ENCODE measurements at regions not wholly inside any gene's neighbourhood (a gene's known extent, or its start where the extent isn't known, plus 50 kb on each side); places are given as distances from the start of the nearest gene placed in this dataset.

DNA sequence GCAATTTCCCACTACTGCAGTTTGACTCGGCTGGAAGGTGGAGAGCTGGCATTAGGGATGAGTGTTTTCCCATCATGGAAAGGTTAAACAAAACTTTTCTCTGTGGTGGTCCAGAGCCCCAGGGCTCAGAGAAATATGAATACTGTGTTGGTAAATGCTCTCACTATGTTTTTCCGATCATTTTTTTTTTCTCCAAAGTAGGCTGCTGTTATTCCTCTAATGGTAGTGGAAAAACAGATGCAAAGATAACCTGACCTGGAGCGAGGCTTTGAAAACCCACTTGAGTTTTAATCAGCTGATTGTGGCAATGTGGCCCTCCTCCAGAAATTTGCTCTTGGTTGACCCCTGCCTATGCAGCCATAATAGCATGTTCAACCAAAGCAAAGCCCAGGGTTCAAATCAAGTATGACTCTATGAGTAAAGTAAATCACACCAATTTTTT is 320.8 kb upstream of the CTNNB1 start:
- TF ChIP-seq, protein P1, sequence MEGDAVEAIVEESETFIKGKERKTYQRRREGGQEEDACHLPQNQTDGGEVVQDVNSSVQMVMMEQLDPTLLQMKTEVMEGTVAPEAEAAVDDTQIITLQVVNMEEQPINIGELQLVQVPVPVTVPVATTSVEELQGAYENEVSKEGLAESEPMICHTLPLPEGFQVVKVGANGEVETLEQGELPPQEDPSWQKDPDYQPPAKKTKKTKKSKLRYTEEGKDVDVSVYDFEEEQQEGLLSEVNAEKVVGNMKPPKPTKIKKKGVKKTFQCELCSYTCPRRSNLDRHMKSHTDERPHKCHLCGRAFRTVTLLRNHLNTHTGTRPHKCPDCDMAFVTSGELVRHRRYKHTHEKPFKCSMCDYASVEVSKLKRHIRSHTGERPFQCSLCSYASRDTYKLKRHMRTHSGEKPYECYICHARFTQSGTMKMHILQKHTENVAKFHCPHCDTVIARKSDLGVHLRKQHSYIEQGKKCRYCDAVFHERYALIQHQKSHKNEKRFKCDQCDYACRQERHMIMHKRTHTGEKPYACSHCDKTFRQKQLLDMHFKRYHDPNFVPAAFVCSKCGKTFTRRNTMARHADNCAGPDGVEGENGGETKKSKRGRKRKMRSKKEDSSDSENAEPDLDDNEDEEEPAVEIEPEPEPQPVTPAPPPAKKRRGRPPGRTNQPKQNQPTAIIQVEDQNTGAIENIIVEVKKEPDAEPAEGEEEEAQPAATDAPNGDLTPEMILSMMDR (IDR thresholded peaks at IDR 0.05; ENCODE audit: poor library complexity), result no peak
- TF ChIP-seq EZH2 (IDR thresholded peaks at IDR 0.05; ENCODE audit: borderline replicate concordance) (no peak), EZH2phosphoT487 (IDR thresholded peaks at IDR 0.05; ENCODE audit: low read depth, severe bottlenecking, unreplicated experiment) (no peak)

Measured in hepatocyte (in vitro differentiated cells).